SU-DHL-6 (cell line): ENCODE measurements at regions not wholly inside any gene's neighbourhood (a gene's known extent, or its start where the extent isn't known, plus 50 kb on each side); places are given as distances from the start of the nearest gene placed in this dataset.

Experiments used
- CTCF ChIP-seq: fragments of 200-600 bp; sonication (generic); IDR thresholded peaks from one replicate; pipeline ENCODE4 v1.5.1; 2017; ENCODE audit warnings: antibody characterized with exemption, mild to moderate bottlenecking, low read length, moderate library complexity; ENCODE audit not compliant: insufficient read depth, poor library complexity, severe bottlenecking
- EZH2phosphoT487 ChIP-seq: fragments of 200-600 bp; sonication (generic), shearing (Covaris generic); conservative IDR thresholded peaks from 2 replicates; pipeline ENCODE4 v1.6.1; 2018; ENCODE audit warnings: mild to moderate bottlenecking, antibody characterized with exemption, low read length, moderate library complexity, mixed read lengths

- no peak for TF ChIP-seq CTCF
- TF ChIP-seq EZH2phosphoT487, result no peak
Measured at GRCh38 chr6:147900247-147900830, 391.8 kb downstream of the SAMD5 start.
